ENCODE measurements at regions not wholly inside any gene's neighbourhood (a gene's known extent, or its start where the extent isn't known, plus 50 kb on each side); places are given as distances from the start of the nearest gene placed in this dataset.

GRCh38 chr14:22105006-22105623 lies 431.5 kb upstream of the OR4E1 start:
- Histone ChIP-seq H3K79me2 (ENCODE audit: control insufficient read depth in 1 of 2, insufficient read depth in 2 of 2, low read length in 2 of 2) (no peaks in the 10 kb centered on the region), H3K23me2 (ENCODE audit: low read depth, low read length) (no peaks in the 10 kb centered on the region), H2BK15ac (ENCODE audit: low read length) (no peak overlapping the region), H2BK20ac (ENCODE audit: low read length) (no peak overlapping the region), H3K4me1 (replicated peaks in 1 of 4; ENCODE audit: control insufficient read depth in 3 of 4, insufficient read depth in 4 of 4, low read length in 3 of 4) (no peaks in the 10 kb centered on the region), H2AFZ (ENCODE audit: low read length) (0 out of 2 replicates have a peak overlapping the region, but pooled peaks have one; percentile 8), H4K5ac (ENCODE audit: insufficient read length, low read depth, low read length) (no peak overlapping the region), H3K79me1 (ENCODE audit: low read depth, low read length) (no peaks in the 10 kb centered on the region), H3K4me3 (ENCODE audit: extremely low read depth in 1 of 4, insufficient read depth in 2 of 4, low read depth in 3 of 4, low read length in 4 of 4) (no peak overlapping the region), H3K23ac (ENCODE audit: insufficient read length) (no peak overlapping the region), H2AK5ac (ENCODE audit: low read depth, low read length) (no peak overlapping the region), H3K36me3 (ENCODE audit: control insufficient read depth in 2 of 4, insufficient read depth in 4 of 4, low read length in 3 of 4) (no peaks in the 10 kb centered on the region), H3K27me3 (replicated peaks in 1 of 4; ENCODE audit: control insufficient read depth in 3 of 4, extremely low read depth in 1 of 4, insufficient read depth in 3 of 4, low read length in 3 of 4) (no peaks in the 10 kb centered on the region), H3K9me3 (ENCODE audit: insufficient read depth in 2 of 2, low read depth in 1 of 2, low read length in 1 of 2) (no peaks in the 10 kb centered on the region), H2BK12ac (ENCODE audit: low read depth, low read length) (no peak overlapping the region), H4K20me1 (replicated peaks in 1 of 2; ENCODE audit: control insufficient read depth in 1 of 2, insufficient read depth in 2 of 2, low read length in 2 of 2) (no peaks in the 10 kb centered on the region), H4K91ac (replicated peaks; ENCODE audit: insufficient read length, low read length) (no peak overlapping the region), H3K27ac (ENCODE audit: low read depth, low read length) (no peak overlapping the region), H4K8ac (ENCODE audit: extremely low read depth, insufficient read depth, low read length) (no peak overlapping the region), H3K9ac (replicated peaks in 1 of 4; ENCODE audit: extremely low read depth in 1 of 4, low read depth in 3 of 4, low read length in 3 of 4) (no peak overlapping the region), H3K4me2 (ENCODE audit: insufficient read depth in 1 of 2, low read depth in 2 of 2, low read length in 2 of 2) (no peak overlapping the region), H3K4ac (replicated peaks; ENCODE audit: insufficient read length, low read depth, low read length) (no peak overlapping the region), H3K18ac (ENCODE audit: extremely low read depth, low read length) (no peak overlapping the region), H3K56ac (replicated peaks; ENCODE audit: insufficient read length, low read depth, low read length) (no peak overlapping the region), H2BK5ac (ENCODE audit: low read depth, low read length) (no peak overlapping the region), H2BK120ac (replicated peaks; ENCODE audit: low read depth, low read length) (no peak overlapping the region), H3K14ac (ENCODE audit: insufficient read length) (no peak overlapping the region)
- FAIRE-seq (no peak), DNase-seq (ENCODE audit: low read depth in 1 of 2, low spot score in 2 of 2) (no peak)
- ChIA-PET POLR2A (ENCODE audit: partially characterized antibody) (no interaction called here), CTCF (ENCODE audit: partially characterized antibody) (interaction anchor here (0.7 to 2.5 kb wide), 5 partner anchors 9 to 115 kb away, joined by 3 to 11 read pairs (median 3); no protein-coding TSS in a partner anchor)
- 82% methylated on average over 8 of the region's 8 CpGs; no CpG with 5 or more reads in 1 of the 2 experiments for whole genome bisulfite sequencing, 2 experiments (ENCODE audit: extremely low coverage in 1 of 2, insufficient coverage in 1 of 2, insufficient read length in 1 of 2, insufficient replicate concordance in 2 of 2, low coverage in 1 of 2, low lambda C conversion rate in 2 of 2, missing lambda C conversion rate in 1 of 2)
- no peak for TF ChIP-seq E2F6 (IDR thresholded peaks at IDR 0.05)
- no peak for TF ChIP-seq KDM5A (IDR thresholded peaks at IDR 0.05; ENCODE audit: low read length)
- no peak for TF ChIP-seq CTCF (IDR thresholded peaks at IDR 0.05; ENCODE audit: control extremely low read depth in 1 of 3, insufficient read depth in 1 of 3, low read depth in 1 of 3, low read length in 3 of 3)
- no peak for TF ChIP-seq SP4 (IDR thresholded peaks at IDR 0.05; ENCODE audit: low read length)
- no peak for TF ChIP-seq SAP30 (IDR thresholded peaks at IDR 0.05; ENCODE audit: insufficient read depth, insufficient replicate concordance, low read length)
- no peak for TF ChIP-seq CHD1 (IDR thresholded peaks at IDR 0.05; ENCODE audit: low read depth, low read length)
- TF ChIP-seq JUND (IDR thresholded peaks at IDR 0.05; ENCODE audit: low read length): no peak
- TF ChIP-seq GABPA (IDR thresholded peaks at IDR 0.05; ENCODE audit: borderline replicate concordance, insufficient read depth, low read length): no peak
- no peak for TF ChIP-seq JUN (IDR thresholded peaks at IDR 0.05; ENCODE audit: low read depth, low read length)
- no peak for TF ChIP-seq BRCA1 (IDR thresholded peaks at IDR 0.05; ENCODE audit: low read depth, low read length)
- no peak for TF ChIP-seq MAFK (IDR thresholded peaks at IDR 0.05; ENCODE audit: low read depth, low read length)
